Lower leg skin (tissue), 3 donors: ENCODE measurements at regions not wholly inside any gene's neighbourhood (a gene's known extent, or its start where the extent isn't known, plus 50 kb on each side); places are given as distances from the start of the nearest gene placed in this dataset.

Experiments used
- POLR2A ChIP-seq, 2 donors: fragments of 450-650 bp; IDR thresholded peaks; one replicate each; pipeline ENCODE4 v1.6.1; 2016 to 2017; ENCODE audit warnings: antibody characterized with exemption in 2 of 2, mild to moderate bottlenecking in 1 of 2, moderate library complexity in 1 of 2
- TF ChIP-seq, protein P1 (sequence below), 3 donors: fragments of 450-650 bp; IDR thresholded peaks; one replicate each; pipeline ENCODE4 v1.5.1; 2016; ENCODE audit warnings: antibody characterized with exemption in 3 of 3, mild to moderate bottlenecking in 3 of 3, moderate library complexity in 2 of 3

DNA sequence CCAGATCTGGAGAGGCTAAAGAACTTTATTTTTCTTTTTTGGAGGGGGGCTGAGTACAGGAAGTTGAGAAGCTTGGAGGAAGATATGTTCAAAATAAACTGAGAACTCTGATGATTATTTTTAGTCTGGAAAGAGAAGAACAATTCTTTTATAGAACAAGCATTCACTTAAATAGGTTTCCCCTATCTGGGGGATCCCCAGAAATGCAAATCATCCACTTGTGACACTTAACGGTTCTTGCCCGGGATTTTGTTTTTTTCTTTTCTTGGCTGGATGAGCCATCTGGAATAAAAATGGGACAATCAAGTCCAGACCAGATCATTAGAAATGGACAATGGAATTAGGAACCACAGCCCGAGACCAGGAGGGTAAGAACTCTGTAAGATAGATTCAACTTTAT lies 95.9 kb upstream of the EGR2 start:
- TF ChIP-seq, protein P1, sequence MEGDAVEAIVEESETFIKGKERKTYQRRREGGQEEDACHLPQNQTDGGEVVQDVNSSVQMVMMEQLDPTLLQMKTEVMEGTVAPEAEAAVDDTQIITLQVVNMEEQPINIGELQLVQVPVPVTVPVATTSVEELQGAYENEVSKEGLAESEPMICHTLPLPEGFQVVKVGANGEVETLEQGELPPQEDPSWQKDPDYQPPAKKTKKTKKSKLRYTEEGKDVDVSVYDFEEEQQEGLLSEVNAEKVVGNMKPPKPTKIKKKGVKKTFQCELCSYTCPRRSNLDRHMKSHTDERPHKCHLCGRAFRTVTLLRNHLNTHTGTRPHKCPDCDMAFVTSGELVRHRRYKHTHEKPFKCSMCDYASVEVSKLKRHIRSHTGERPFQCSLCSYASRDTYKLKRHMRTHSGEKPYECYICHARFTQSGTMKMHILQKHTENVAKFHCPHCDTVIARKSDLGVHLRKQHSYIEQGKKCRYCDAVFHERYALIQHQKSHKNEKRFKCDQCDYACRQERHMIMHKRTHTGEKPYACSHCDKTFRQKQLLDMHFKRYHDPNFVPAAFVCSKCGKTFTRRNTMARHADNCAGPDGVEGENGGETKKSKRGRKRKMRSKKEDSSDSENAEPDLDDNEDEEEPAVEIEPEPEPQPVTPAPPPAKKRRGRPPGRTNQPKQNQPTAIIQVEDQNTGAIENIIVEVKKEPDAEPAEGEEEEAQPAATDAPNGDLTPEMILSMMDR (IDR thresholded peaks at IDR 0.05) = no peak
- TF ChIP-seq POLR2A (IDR thresholded peaks at IDR 0.05) = no peak
